Endothelial cell of hepatic sinusoid (primary cell): ENCODE measurements at regions not wholly inside any gene's neighbourhood (a gene's known extent, or its start where the extent isn't known, plus 50 kb on each side); places are given as distances from the start of the nearest gene placed in this dataset.

ENCODE experiments used
- in situ Hi-C: cut with HindIII; loops from 2 replicates; pipeline ENCODE4 v1.10.0; 2017; ENCODE audit warnings: low sequenced_read_pairs

GRCh38 chr20:56828402-56828801 lies 199.3 kb downstream of the TFAP2C start:
- in situ Hi-C loops = no loop called here

DNA sequence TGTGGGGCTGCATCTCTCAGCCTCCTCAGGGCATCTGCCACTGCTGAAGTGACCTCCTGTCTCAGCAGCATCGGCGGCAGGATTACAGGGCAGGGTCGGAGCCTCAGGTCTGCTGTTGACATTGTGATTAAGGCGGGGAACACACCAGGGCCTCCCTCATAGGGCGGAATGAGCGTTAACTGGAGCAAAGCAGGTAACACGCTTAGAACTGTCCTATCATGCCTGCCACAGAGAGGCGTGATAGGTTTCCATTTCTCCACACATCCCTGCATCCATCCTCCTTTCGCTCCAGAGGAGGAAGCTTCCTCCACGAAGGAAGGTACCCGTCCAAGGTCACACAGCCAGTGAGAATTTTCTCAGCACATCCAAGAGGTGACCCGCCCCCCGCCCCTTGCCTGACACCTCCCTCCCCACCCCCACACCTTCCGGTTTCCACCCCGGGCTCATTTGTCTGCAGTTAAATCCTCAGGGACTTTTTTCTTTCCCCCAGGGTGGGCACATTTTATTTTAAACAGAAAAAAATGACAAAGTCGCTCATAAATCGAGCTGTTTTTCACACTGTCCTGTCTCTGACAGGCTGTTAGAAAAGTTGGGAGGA lies 200.8 kb downstream of the TFAP2C start:
- in situ Hi-C loops = no loop called here

- in situ Hi-C loops = no loop called here
These were observed 202.7 kb downstream of the TFAP2C start for GRCh38 chr20:56831795-56832194.

DNA sequence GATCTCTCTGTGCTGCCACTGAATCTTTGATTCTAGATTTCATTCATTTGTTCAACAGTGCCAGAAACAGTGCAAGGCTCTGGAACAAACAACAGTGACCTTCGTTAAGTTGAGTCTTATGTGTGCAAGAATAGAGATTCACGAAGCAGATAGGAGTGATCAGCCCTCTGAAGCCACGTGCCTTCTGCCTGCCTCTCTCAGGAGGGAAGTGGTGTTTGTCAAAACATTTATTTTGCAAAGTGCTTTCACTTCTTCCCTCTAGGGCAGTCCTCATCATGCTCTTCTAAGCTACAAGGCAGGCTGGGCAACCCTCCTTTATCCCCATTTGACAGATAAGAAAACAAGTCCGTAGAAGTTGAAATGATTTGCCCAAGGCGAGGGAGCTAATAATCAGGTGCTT lies 204.3 kb downstream of the TFAP2C start:
- in situ Hi-C loops = no loop called here

DNA sequence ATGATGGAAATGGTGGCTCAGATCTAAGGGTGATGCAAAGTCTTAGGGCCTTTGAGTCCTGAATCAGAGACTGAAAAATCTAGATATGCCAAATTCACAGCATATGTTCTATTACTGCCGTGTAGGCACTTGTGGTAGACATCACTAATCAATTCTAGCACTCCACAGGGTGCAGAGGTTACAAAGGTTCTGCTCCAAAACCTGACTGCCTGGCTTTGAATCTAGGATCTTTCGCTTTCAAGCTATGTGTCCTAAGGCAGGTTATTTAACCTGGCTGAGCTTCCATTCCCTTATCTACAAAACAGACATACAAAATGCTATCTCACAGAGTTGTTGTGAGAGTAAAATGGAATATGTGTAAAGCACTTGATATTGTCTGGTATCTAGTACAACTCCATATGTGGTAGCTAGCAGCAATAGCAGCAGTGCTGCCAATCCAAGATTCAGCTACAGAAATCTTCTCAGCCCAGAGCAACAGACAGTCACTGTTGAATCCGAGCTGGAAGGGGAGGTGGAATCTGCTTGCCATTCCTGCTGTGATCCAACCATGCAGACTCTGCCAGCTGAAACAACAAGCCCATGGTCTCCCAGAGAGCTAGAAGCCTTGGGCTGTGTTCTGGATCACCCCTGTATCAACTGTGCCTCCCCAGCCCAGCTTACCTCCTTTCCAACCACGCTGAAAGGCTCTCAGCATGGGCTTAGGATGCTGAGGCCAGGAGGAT lies 206.9 kb downstream of the TFAP2C start:
- in situ Hi-C loops = loop anchor here (5.0 kb wide), 1 partner anchor 34 kb away; no protein-coding TSS in a partner anchor

DNA sequence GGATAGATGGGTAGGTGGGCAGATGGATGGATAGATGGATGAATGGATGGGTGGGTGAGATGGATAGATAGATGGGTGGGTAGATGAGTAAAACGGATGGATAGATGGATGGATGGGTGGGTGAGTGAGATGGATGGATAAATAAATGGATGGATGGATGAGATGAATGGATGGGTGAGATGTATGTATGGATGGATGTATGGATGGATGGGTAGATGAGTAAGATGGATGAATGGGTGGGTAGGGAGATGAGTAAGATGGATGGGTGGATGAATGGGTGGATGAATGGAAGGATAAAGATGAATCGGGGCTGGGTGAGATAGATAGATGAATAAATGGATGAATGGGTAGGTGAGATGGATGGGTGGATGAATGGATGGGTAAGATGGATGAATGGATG lies 210.1 kb downstream of the TFAP2C start:
- in situ Hi-C loops = loop anchor here (5.0 kb wide), 1 partner anchor 37 kb away; no protein-coding TSS in a partner anchor

DNA sequence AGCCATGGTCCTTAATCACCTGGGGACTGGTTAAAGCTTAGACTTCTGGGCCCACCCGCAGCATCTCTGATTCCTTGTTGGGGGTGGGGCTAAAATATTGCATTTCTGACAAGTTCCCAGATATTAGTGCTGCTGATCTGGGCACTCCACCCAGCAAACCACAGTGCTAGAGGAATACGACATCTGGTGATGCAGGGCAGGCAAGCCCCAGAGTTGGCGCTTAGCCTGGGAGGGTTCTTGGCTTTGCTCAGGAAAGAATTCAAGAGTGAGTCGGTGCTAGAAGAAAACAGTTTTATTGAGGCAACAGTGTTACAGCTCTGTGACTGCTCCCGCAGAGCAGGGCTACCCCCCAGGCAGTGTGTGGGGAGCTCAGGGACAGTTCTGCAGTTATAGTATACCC lies 210.7 kb downstream of the TFAP2C start:
- in situ Hi-C loops = loop anchor here (5.0 kb wide), 1 partner anchor 37 kb away; no protein-coding TSS in a partner anchor

DNA sequence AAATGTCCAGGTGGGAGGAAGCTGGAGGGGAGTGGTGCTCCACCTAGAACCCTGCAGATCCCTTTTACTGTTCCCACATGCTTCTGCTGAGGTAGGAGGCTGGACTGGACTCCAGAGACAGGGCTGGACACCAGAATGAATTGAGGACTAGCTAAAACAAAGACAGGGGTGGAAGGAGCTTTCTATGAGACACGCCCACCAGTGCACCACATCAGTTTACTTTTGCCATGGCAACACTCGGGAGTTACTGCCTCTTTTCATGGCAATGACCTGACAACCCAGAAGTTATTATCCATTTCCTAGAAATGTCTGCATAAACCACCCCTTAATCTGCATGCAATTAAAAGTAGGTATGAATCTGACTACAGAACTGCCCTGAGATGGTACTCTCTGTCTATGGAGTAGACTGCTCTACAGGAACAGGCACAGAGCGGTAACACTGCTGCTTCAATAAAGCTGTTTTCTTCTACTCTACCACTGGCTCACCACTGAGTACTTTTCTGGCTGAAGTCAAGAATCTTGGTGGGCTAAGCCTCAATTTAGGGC lies 211.7 kb downstream of the TFAP2C start:
- in situ Hi-C loops = no loop called here

GRCh38 chr20:56841346-56841908 lies 212.3 kb downstream of the TFAP2C start:
- in situ Hi-C loops = no loop called here

- in situ Hi-C loops = no loop called here
These were observed 212.9 kb downstream of the TFAP2C start for GRCh38 chr20:56842056-56842455.

GRCh38 chr20:56843386-56843785 lies 214.3 kb downstream of the TFAP2C start:
- in situ Hi-C loops = no loop called here

GRCh38 chr20:56843817-56844216 lies 214.7 kb downstream of the TFAP2C start:
- in situ Hi-C loops = no loop called here

DNA sequence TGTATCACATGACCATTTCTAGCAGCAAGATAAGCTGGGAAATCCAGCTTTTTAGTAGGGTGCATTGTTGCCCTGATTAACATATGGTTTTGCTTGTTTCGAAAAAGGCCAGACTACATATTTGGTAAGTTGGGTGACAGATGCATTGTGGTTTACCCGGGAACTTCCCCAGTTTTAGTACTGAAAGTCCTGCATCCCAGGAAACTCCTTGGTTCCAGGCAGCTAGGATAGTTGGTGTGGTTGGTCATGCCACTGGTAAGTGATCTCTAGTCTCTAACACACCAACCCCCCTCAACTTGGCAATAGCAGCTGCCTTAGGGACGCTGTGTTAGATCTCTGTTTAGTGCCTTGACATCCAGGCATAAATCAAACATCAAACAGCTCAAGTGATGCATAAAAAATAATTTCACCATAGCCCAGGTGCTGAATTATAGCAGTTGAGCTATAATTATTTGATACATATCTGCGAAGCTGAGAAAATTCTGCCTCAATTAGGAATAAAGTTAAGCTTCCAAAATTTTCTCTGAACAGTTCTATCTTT lies 216.5 kb downstream of the TFAP2C start:
- in situ Hi-C loops = no loop called here

- in situ Hi-C loops = no loop called here
These were observed 219.5 kb downstream of the TFAP2C start for GRCh38 chr20:56848561-56848960.

GRCh38 chr20:56851552-56851951 lies 222.4 kb downstream of the TFAP2C start:
- in situ Hi-C loops = no loop called here

- in situ Hi-C loops = no loop called here
These were observed 226.6 kb downstream of the TFAP2C start for GRCh38 chr20:56855708-56856107.

DNA sequence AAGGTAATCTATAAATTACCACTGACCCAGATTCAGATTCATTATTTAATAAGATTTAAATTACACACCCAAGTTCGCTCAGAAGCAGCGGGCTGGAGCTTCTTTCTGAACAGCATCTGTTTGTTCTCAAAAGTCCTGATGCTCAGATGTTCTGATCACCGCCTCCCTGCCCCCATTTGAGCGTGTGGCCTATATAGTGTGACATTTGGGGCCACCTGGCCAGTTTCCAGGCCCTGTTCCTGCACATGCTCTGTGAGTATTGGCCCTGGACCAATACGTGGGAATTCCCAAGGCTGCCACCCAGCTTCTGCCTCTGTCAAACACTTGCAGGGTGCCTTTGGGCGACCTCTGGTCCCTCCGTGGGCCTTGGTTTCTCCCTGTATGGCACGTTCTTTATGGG lies 228.8 kb downstream of the TFAP2C start:
- in situ Hi-C loops = no loop called here

- in situ Hi-C loops = no loop called here
These were observed 230.1 kb downstream of the TFAP2C start for GRCh38 chr20:56859039-56859800.

- in situ Hi-C loops = no loop called here
These were observed 230.7 kb downstream of the TFAP2C start for GRCh38 chr20:56859801-56860261.

- in situ Hi-C loops = no loop called here
These were observed 231.3 kb downstream of the TFAP2C start for GRCh38 chr20:56860413-56860812.

DNA sequence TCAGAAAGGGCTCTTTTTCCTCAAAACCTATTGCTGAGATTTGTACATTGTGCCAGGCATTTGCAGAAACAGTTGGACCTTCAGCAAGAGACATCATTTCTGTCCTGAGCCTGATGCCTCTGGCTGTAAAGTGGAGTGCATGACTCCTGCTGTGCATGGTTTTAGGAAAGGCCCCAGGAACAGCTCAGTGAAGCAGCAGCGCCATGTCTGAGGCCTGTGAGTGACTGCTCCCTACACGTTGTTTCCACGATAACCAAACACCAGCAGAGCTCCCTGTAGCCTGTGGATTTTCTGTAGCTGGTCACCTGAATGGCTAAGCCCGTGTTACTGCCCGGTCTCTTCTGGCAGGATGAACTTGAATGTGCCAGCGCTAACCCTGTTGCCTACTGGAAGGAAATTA lies 232.5 kb downstream of the TFAP2C start:
- in situ Hi-C loops = no loop called here
